ENCODE measurements at regions not wholly inside any gene's neighbourhood (a gene's known extent, or its start where the extent isn't known, plus 50 kb on each side); places are given as distances from the start of the nearest gene placed in this dataset.

GRCh38 chr7:52061666-52062065, 745.1 kb upstream of the COBL start:
- H3K27ac Mint-ChIP-seq, result no peak overlapping the region
- peaks cover 5% of the 10 kb centered on the region for H3K9me3 Mint-ChIP-seq
- H3K36me3 Mint-ChIP-seq, result no peaks in the 10 kb centered on the region
- no peaks in the 10 kb centered on the region for H3K4me1 Mint-ChIP-seq
- no peak for ATAC-seq
- no peak overlapping the region for H3K4me3 Mint-ChIP-seq
- no peaks in the 10 kb centered on the region for H3K27me3 Mint-ChIP-seq

DNA sequence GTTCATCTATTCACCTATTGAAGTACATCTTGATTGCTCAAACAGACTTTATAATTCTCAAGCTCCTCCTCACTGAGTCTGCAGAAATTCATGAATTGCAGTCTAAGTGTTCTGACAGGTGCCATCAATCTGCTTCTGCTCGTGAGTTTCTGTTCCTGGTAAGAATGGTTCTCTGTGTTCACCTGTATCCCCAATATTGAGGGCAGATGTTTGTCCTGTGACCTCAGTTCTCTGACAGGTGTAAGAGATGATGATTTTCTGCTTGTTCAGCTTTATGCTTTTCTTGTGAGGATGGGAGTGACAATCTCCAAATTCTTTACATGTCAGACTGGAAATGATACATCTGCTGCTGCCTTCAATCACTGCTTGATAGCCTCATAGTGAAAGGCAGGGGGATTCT, 736.9 kb upstream of the COBL start:
- no peak overlapping the region for H3K4me3 Mint-ChIP-seq
- no peak overlapping the region for H3K27ac Mint-ChIP-seq
- no peaks in the 10 kb centered on the region for H3K27me3 Mint-ChIP-seq
- no peaks in the 10 kb centered on the region for H3K36me3 Mint-ChIP-seq
- peaks cover 7% of the 10 kb centered on the region for H3K9me3 Mint-ChIP-seq
- H3K4me1 Mint-ChIP-seq, result no peaks in the 10 kb centered on the region
- ATAC-seq, result no peak

DNA sequence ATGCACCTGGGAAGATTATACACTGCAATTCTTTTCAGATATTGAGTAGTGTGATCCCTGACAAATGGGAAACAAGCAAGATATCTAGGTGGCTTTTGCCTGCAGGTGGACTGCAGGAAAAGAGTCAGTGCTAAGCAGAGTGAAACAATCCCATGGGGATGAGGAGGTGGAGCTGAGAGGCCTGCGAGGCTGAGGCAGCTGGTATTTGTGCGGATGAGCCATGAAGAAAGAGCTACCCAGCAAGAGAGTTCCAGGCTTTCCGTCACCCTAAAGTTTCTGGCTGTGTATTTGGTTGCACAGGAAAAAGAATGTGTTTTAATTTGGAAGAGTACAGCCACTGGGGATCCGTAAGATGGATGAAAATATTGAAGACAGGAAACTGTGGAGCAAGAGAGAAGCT, 714.1 kb upstream of the COBL start:
- no peak for ATAC-seq
- no peaks in the 10 kb centered on the region for H3K27me3 Mint-ChIP-seq
- H3K4me3 Mint-ChIP-seq, result no peak overlapping the region
- no peak overlapping the region for H3K27ac Mint-ChIP-seq
- H3K36me3 Mint-ChIP-seq, result no peaks in the 10 kb centered on the region
- peaks cover 6% of the 10 kb centered on the region for H3K9me3 Mint-ChIP-seq
- H3K4me1 Mint-ChIP-seq, result no peaks in the 10 kb centered on the region

GRCh38 chr7:52026140-52026539, 709.5 kb upstream of the COBL start:
- Mint-ChIP-seq H3K36me3 (no peaks in the 10 kb centered on the region), H3K9me3 (peaks cover 6% of the 10 kb centered on the region), H3K4me3 (no peak overlapping the region), H3K27me3 (no peaks in the 10 kb centered on the region), H3K27ac (no peak overlapping the region), H3K4me1 (no peaks in the 10 kb centered on the region)
- no peak for ATAC-seq

DNA sequence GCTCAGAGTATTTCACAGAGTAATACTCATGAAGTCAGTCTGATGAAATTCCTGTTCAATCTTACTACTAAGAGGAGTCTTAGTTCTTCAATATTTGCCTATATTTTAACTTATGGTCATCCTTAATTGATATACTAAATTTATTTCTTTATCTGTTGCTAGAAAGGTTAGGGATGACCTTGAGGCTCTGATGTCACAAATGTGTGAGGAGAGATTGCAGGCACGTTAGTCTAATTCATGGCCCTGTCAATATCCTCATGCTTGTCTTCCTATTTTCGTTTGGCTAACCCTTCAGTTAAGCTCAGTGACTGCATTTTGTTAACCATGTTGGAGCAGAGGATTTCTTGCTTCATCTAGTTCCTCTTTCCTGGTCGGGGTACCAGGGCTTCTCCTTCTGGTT, 704.7 kb upstream of the COBL start:
- ATAC-seq, result no peak
- Mint-ChIP-seq H3K27me3 (no peaks in the 10 kb centered on the region), H3K9me3 (peaks cover 6% of the 10 kb centered on the region), H3K36me3 (no peaks in the 10 kb centered on the region), H3K27ac (no peak overlapping the region), H3K4me1 (no peaks in the 10 kb centered on the region), H3K4me3 (no peak overlapping the region)

- Mint-ChIP-seq H3K27ac (no peak overlapping the region), H3K27me3 (no peaks in the 10 kb centered on the region), H3K4me1 (no peaks in the 10 kb centered on the region), H3K36me3 (no peaks in the 10 kb centered on the region), H3K4me3 (no peak overlapping the region), H3K9me3 (peaks cover 6% of the 10 kb centered on the region)
- ATAC-seq, result no peak
Measured at GRCh38 chr7:52018680-52019054, 702.1 kb upstream of the COBL start.

DNA sequence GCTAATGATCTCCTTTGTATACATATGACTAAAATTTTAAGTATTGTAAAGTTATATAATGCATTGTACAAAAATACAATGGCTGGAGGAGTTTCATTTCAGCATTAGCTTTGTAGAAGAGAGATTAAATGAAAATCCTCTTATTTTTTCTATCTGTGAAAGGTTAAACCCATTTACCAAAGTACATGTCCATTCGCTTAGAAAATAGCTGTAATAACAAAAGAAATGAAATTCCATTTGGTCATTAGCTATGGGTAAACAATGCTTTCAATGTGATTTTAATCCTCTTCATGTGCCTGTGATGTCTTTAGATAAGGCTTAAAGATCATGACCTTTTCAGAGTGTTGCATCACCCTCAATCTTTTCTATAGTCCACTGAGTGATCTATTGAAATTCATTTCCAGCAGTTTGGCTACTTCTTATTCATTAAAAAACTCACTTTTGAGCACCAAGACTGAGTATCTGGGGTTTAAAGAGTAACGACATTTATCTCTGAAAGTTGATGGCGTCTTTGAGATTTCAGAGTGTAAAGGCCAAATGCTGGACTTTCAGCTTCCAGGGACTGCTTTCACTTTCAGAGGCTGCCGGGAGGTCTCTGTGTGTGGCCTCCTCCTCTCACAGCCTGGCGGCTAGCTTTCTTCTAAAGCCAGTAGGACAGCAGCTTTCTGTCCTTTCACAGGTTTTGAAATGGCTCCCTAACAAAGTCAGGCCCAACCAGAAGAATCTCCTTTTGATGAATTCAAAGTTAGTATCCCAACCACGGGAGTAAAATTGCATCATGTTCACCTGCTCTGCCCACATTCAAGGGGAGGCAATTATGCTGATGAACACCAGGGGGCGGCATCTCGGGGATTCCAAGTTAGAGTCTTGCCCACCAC, 701.4 kb upstream of the COBL start:
- Mint-ChIP-seq H3K4me1 (no peaks in the 10 kb centered on the region), H3K27ac (no peak overlapping the region), H3K36me3 (no peaks in the 10 kb centered on the region), H3K9me3 (peaks cover 6% of the 10 kb centered on the region), H3K4me3 (no peak overlapping the region), H3K27me3 (no peaks in the 10 kb centered on the region)
- ATAC-seq, result no peak

DNA sequence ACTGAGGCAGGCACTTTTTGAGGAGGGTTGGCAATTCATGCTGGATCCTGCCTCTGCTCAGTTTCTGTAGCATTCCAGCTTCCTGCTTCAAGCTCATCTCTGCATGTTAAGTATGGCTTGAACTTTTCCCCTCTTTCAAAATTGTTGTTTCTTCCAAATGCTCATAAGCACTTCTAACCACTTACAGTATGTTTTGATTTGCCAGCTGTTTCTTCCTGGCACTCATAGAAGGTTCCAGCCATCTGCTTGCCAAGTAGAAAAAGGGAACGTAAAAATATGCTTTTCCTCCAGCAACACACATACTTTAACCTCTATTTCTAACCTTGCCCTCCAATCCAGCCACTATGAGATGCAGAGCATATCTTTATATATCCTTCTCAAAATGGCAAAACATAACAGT, 692.6 kb upstream of the COBL start:
- Mint-ChIP-seq H3K36me3 (no peaks in the 10 kb centered on the region), H3K27me3 (no peaks in the 10 kb centered on the region), H3K9me3 (peaks cover 11% of the 10 kb centered on the region), H3K4me3 (no peak overlapping the region), H3K4me1 (no peaks in the 10 kb centered on the region), H3K27ac (no peak overlapping the region)
- no peak for ATAC-seq

- H3K36me3 Mint-ChIP-seq, result no peaks in the 10 kb centered on the region
- H3K27me3 Mint-ChIP-seq, result no peaks in the 10 kb centered on the region
- peaks cover 18% of the 10 kb centered on the region for H3K9me3 Mint-ChIP-seq
- H3K27ac Mint-ChIP-seq, result no peak overlapping the region
- no peak for ATAC-seq
- H3K4me3 Mint-ChIP-seq, result no peak overlapping the region
- H3K4me1 Mint-ChIP-seq, result no peaks in the 10 kb centered on the region
Measured at GRCh38 chr7:52006674-52007073, 690.1 kb upstream of the COBL start.

GRCh38 chr7:52005613-52006012, 689.0 kb upstream of the COBL start:
- Mint-ChIP-seq H3K4me1 (no peaks in the 10 kb centered on the region), H3K27me3 (no peaks in the 10 kb centered on the region), H3K9me3 (peaks cover 16% of the 10 kb centered on the region), H3K27ac (no peak overlapping the region), H3K36me3 (no peaks in the 10 kb centered on the region), H3K4me3 (no peak overlapping the region)
- no peak for ATAC-seq

DNA sequence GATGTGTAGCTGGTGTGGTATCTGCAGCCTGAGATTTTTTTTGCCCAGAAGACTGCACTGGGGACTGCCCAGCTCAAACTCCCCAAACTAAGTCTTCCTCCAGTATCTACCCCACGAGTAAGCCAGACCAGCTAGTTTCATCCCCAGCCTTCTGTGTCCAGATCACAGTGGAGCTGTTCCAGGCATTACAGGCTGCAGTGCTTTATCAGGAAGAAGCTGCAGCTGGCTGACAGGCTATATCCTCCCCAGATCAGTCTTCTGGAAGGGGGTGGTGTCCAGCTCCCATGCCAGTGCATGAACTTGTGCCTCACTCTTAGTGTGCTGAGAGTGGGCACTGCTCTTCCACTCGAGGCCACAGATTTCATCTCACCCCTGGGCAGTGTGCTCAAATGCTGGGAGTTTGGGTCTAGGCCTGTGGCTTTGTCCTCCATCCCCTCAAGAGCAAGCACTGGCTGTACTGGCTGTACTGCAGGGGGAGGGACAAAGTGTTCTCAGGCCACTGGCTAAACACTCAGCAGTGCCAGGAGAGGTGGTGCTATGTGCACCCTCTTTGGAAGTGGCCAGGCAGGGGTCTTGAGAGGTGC, 679.1 kb upstream of the COBL start:
- Mint-ChIP-seq H3K36me3 (no peaks in the 10 kb centered on the region), H3K27me3 (no peaks in the 10 kb centered on the region), H3K27ac (no peak overlapping the region), H3K9me3 (peaks cover 18% of the 10 kb centered on the region), H3K4me1 (no peaks in the 10 kb centered on the region), H3K4me3 (no peak overlapping the region)
- ATAC-seq, result peak; percentile 34

- no peak overlapping the region for H3K4me3 Mint-ChIP-seq
- H3K27ac Mint-ChIP-seq, result no peak overlapping the region
- no peaks in the 10 kb centered on the region for H3K27me3 Mint-ChIP-seq
- H3K9me3 Mint-ChIP-seq, result peaks cover 14% of the 10 kb centered on the region
- no peak for ATAC-seq
- H3K4me1 Mint-ChIP-seq, result no peaks in the 10 kb centered on the region
- H3K36me3 Mint-ChIP-seq, result no peaks in the 10 kb centered on the region
Measured at GRCh38 chr7:51982653-51983052, 666.0 kb upstream of the COBL start.

DNA sequence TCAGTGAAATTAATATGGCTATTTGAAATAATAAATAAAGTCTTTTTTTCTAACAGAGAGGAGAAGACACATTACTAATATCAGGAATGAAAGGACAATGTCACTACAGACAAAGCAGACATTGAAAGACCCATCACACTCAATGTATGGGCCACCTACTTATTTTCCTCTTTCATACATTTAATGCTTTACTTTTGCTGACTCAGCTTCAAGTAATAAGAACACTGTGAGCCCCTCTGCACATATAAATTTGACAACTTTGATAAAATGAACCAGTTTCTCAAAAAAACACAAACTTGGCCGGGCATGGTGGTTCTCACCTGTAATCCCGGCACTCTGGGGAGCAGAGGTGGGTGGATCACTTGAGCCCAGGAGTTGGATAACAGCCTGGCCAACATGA, 664.2 kb upstream of the COBL start:
- Mint-ChIP-seq H3K27ac (no peak overlapping the region), H3K4me3 (no peak overlapping the region), H3K9me3 (peaks cover 5% of the 10 kb centered on the region), H3K4me1 (no peaks in the 10 kb centered on the region), H3K36me3 (no peaks in the 10 kb centered on the region), H3K27me3 (no peaks in the 10 kb centered on the region)
- no peak for ATAC-seq

- Mint-ChIP-seq H3K9me3 (peaks cover 5% of the 10 kb centered on the region), H3K36me3 (no peaks in the 10 kb centered on the region), H3K4me1 (no peaks in the 10 kb centered on the region), H3K27me3 (no peaks in the 10 kb centered on the region), H3K4me3 (no peak overlapping the region), H3K27ac (no peak overlapping the region)
- no peak for ATAC-seq
Measured at GRCh38 chr7:51980313-51980712, 663.7 kb upstream of the COBL start.

GRCh38 chr7:51977913-51978312, 661.3 kb upstream of the COBL start:
- H3K4me3 Mint-ChIP-seq, result no peak overlapping the region
- H3K36me3 Mint-ChIP-seq, result no peaks in the 10 kb centered on the region
- ATAC-seq, result no peak
- H3K9me3 Mint-ChIP-seq, result peaks cover 3% of the 10 kb centered on the region
- no peaks in the 10 kb centered on the region for H3K27me3 Mint-ChIP-seq
- H3K4me1 Mint-ChIP-seq, result no peaks in the 10 kb centered on the region
- no peak overlapping the region for H3K27ac Mint-ChIP-seq

GRCh38 chr7:51973939-51974338, 657.3 kb upstream of the COBL start:
- Mint-ChIP-seq H3K27me3 (no peaks in the 10 kb centered on the region), H3K9me3 (peaks cover 6% of the 10 kb centered on the region), H3K27ac (no peak overlapping the region), H3K36me3 (no peaks in the 10 kb centered on the region), H3K4me3 (no peak overlapping the region), H3K4me1 (no peaks in the 10 kb centered on the region)
- ATAC-seq, result no peak
